ENCODE measurements at regions not wholly inside any gene's neighbourhood (a gene's known extent, or its start where the extent isn't known, plus 50 kb on each side); places are given as distances from the start of the nearest gene placed in this dataset.

GRCh38 chr15:101551696-101552591 is 62.4 kb upstream of the PCSK6 start:
- Histone ChIP-seq H3K9me3 (ENCODE audit: control insufficient read depth, insufficient read depth, low read depth, low read length) (no peaks in the 10 kb centered on the region), H3K36me3 (ENCODE audit: control insufficient read depth, insufficient read depth, low read length) (no peaks in the 10 kb centered on the region), H3K27me3 (ENCODE audit: control insufficient read depth, insufficient read depth, low read length) (peaks cover 16% of the 10 kb centered on the region), H3K4me1 (ENCODE audit: control insufficient read depth, insufficient read depth, low read length) (no peaks in the 10 kb centered on the region), H3K4me3 (ENCODE audit: low read depth in 2 of 2, low read length in 2 of 2) (no peak overlapping the region), H3K27ac (ENCODE audit: low read length) (no peak overlapping the region)
- POLR2A ChIA-PET: no interaction called here
- BruUV-seq (replicated peaks): no TSS peak
- ATAC-seq (peak; percentile 45), DNase-seq (ENCODE audit: low read depth, low spot score) (no peak)
- TF ChIP-seq TCF7L2 (IDR thresholded peaks at IDR 0.05; ENCODE audit: low read depth, low read length): no peak
- TF ChIP-seq CTCF (IDR thresholded peaks at IDR 0.05): no peak
- no peak for TF ChIP-seq REST (IDR thresholded peaks at IDR 0.05; ENCODE audit: insufficient read depth in 1 of 2, low read depth in 2 of 2, low read length in 1 of 2)
- no peak for TF ChIP-seq SIN3A (IDR thresholded peaks at IDR 0.05; ENCODE audit: borderline replicate concordance, insufficient read depth, low read depth, low read length)
- no peak for TF ChIP-seq POLR2AphosphoS5 (IDR thresholded peaks at IDR 0.05; ENCODE audit: low read depth, low read length)
- intact Hi-C loops (cut with micrococcal nuclease; ENCODE audit: unreplicated experiment): no loop called here
- in situ Hi-C loops (cut with HindIII; ENCODE audit: low pct_unique_long_range_greater_than_20kb, low sequenced_read_pairs): no loop called here
- CTCF ChIA-PET: no interaction called here

- BruUV-seq (replicated peaks): no TSS peak
- TF ChIP-seq TCF7L2 (IDR thresholded peaks at IDR 0.05; ENCODE audit: low read depth, low read length) (no peak), POLR2AphosphoS5 (IDR thresholded peaks at IDR 0.05; ENCODE audit: low read depth, low read length) (no peak), REST (IDR thresholded peaks at IDR 0.05; ENCODE audit: insufficient read depth in 1 of 2, low read depth in 2 of 2, low read length in 1 of 2) (no peak), SIN3A (IDR thresholded peaks at IDR 0.05; ENCODE audit: borderline replicate concordance, insufficient read depth, low read depth, low read length) (no peak), CTCF (IDR thresholded peaks at IDR 0.05) (no peak)
- Histone ChIP-seq H3K36me3 (ENCODE audit: control insufficient read depth, insufficient read depth, low read length) (no peaks in the 10 kb centered on the region), H3K4me3 (ENCODE audit: low read depth in 2 of 2, low read length in 2 of 2) (no peak overlapping the region), H3K27ac (ENCODE audit: low read length) (no peak overlapping the region), H3K9me3 (ENCODE audit: control insufficient read depth, insufficient read depth, low read depth, low read length) (no peaks in the 10 kb centered on the region), H3K4me1 (ENCODE audit: control insufficient read depth, insufficient read depth, low read length) (no peaks in the 10 kb centered on the region), H3K27me3 (ENCODE audit: control insufficient read depth, insufficient read depth, low read length) (peaks cover 25% of the 10 kb centered on the region)
- intact Hi-C loops (cut with micrococcal nuclease; ENCODE audit: unreplicated experiment): no loop called here
- DNase-seq (ENCODE audit: low read depth, low spot score) (no peak), ATAC-seq (no peak)
- in situ Hi-C loops (cut with HindIII; ENCODE audit: low pct_unique_long_range_greater_than_20kb, low sequenced_read_pairs): no loop called here
- POLR2A ChIA-PET: interaction anchor here (0.6 kb wide), 1 partner anchor 82 kb away, joined by 5 read pairs; no protein-coding TSS in a partner anchor
- CTCF ChIA-PET: no interaction called here
Observed at GRCh38 chr15:101550124-101550523, 60.6 kb upstream of the PCSK6 start.
